T follicular helper cell (primary cell): ENCODE measurements at regions not wholly inside any gene's neighbourhood (a gene's known extent, or its start where the extent isn't known, plus 50 kb on each side); places are given as distances from the start of the nearest gene placed in this dataset.

Experiments used
- DNase-seq: peaks from one replicate; pipeline ENCODE4 v3.0.0-alpha.2; 2020; ENCODE audit warnings: low read depth

- DNase-seq, result no peak
Measured at GRCh38 chr15:70347321-70348225, 249.9 kb upstream of the TLE3 start.

DNA sequence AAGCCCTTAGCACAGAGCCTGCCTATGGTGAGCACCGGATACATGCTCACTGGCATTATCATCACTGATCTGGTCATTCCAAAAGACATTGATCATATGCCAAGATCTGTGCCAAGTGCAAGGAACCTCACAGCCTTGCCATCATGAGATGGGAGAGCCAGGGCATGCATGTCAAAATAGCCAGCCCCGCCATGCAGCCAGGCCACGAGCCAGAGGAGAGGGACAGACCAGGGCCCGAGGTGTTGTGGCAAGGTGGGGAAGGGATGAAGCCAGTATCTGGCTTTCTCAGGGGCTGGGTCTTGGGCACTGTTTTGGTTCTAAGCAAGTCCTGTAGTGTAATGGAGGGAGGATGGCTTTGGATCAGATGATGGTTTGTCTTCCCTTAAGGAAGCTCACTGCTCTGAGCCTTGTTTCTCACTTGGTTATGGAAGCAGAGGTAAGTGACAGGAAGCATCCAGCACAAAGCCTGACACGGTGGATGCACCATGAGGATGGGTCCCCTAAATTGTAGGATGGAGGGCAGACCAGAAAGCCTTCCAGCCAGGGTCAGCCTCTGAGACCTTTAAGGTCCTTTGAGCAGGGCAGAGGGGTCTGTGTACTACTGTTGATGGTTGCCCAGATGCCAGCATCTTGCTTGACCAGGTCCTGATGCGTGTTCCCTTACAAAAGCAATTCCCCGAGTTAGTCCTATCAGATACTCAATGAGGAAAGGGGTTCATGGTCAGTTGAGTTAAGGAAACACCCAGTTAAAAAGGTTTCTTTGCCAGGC is 247.7 kb upstream of the TLE3 start:
- DNase-seq, result no peak

DNA sequence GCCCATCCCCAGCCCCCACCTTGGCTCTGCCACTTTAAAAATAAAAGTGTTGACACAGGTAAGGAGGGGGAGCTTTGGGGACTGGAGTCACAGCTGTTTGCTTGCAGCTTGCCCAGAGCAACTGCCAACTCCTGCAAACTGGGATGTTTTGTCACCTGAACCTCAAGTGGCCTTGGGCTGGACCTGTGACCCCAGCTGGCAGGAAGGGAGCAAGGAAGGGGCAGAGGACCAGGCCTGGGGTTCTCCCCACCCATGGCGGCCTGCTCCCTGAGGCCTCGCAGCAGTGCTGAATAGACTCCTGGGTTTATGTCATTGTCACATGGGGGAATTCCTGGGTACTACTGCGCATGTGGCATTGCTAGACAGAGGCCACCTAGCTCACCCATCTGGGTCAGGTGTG is 246.9 kb upstream of the TLE3 start:
- no peak for DNase-seq

- no peak for DNase-seq
Measured at GRCh38 chr15:70343961-70344621, 246.4 kb upstream of the TLE3 start.

DNA sequence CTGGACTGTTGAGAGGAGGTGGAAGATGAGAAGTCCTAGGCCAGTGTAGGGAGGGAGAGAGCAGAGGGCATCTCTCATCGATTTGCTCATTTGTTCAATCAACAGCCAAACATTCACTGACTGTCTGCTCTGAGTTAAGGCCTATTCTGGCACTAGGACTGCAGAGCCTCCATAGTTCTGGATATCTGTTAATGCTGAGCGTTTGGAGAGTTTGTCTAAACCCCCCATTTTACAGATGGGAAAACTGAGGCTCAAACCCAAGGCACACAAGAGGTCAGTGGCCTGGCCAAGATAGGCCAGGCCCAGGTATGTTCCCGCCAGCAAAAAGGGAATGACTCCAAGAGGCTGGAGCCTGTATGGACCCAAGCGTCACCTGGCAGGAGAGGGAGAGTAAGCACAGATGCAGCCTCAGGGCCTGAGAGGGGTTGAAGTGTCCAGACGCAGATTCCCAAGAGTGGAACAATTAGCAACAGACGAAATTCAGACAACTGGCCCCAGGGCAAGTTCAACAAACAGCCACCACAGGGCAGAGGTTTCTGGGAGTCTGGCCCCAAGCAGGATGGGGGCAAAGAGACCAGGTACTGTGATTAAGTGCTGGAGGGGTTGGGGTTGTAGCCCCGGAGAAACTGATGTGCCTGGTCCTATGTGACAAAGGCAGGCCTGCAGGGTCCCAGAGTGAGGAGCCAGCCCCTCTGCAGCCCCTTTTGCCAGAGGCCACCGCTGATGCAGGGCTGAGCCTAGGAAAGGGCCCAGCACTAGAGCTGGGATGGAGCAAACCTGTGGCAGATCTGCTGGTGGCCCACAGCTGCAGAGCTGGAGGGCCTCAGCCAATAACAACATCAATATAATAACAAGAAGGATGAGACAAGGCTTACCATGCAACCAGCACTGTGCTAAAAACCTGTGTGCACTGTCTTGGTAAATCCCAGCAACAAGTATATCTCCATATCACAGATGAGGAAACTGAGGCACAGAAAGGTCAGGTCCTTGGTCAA is 245.1 kb upstream of the TLE3 start:
- no peak for DNase-seq

- no peak for DNase-seq
Measured at GRCh38 chr15:70342141-70342540, 244.4 kb upstream of the TLE3 start.

GRCh38 chr15:70341566-70341965 is 243.8 kb upstream of the TLE3 start:
- DNase-seq, result no peak

- no peak for DNase-seq
Measured at GRCh38 chr15:70340494-70340870, 242.8 kb upstream of the TLE3 start.

DNA sequence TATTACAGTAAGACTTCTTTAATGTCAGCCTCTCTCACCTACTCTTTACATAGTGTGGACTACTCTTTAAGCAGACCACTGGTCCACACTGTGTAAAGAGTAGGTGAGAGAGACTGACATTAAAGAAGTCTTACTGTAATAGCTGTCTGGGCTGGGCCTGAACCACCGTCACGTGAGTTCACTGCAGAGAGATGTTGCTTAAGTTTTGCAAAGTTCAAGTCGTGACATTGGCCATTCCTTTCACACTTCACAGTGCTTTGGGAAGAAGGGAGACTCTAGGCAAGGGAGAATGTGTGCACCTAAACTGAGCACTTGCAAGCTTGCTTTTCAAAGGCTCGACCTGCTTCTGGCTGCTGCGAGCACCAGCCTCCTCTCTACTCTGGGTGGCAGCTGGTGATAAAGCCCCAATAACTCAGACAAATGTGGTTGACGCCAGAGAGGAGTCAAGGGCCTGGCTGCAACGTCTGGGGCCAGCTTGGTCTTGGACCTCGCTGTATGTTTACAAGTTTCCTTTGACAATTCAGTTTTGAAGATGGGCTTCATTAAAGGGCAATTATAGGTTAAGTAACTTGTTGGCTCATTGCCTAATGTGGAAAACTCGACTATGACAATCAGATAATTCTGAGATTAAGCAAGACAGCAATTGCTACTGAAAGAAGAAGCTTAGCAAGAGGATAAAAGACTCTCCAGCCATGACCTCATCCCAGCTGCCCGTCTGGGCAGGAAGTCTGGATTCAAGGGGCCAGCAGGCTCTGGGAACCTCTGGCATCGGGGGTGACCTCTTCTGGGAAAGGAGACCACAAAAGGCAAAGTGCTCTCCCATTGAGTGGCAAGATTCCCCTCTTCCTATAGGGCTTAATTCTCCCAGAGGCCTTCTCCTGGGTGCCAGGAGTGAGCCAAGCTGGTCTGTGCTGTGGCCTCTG is 242.1 kb upstream of the TLE3 start:
- DNase-seq, result no peak

DNA sequence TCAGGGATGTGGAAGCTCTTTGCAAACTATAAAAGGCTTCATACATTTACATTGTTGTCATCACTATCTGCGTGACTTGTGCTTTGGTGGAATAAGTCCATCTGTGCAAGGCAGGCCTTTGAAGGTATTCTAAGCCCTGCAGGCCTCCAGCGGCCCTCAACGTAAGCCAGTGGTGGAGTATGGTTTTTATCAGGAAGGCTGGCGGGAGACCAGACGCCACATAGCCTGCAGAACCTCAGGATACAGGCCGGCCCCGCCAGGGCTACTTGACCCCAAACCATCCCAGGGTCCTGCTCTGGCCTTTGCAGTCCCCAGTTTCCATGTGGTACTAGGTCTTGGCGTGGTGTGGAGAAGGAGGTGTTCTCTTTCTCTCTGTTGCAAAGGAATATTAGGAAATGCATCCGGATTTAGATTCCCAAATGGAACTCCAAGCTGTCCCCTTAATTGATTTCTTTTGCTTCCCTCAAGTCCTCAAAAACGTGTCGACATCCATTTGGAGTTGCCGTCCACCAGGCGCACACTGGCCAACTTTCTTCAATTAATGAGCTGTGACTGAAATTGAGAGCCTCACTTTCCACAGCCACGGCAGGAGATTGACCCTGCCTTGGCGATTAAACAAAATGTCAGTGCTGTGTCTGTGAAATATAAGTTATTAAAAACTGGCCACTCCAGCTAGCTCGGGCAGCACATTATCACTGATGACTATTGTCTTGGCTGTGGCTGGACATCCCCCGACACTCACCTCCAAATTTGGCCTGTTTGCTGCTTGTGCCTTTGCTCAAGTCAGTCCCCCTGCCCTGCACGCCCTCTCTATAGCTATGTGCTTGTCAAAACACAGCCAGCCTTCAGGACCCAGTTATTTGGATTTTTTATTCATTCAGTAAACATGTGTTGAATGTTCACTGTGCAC is 239.8 kb upstream of the TLE3 start:
- no peak for DNase-seq

DNA sequence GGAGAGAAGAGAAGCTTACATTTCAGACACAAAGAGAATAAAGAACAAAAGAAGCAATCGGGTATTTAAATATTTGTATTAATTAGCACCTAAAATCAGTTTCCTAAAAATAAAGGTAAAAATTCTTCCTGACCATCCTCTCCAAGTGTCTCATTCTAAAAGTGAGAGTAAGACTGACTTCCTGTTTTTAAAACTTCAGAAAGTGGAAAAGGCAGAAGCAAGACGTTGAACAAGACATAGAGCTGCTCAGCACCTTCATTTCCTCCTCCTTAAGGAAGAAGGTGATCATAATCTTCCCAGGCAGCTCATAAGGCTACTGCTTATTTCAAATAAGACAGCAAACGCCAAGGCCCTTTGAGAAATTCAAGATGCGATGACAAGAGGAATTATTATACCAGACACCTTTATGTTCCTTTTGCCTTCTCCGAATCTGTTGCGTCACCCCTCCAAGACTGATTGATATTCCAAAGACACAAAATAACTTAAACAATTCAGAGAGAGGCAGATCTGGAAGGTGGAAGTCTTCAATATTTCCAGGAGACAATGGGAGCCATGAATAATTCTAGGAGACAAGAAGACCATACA is 238.8 kb upstream of the TLE3 start:
- DNase-seq, result no peak

DNA sequence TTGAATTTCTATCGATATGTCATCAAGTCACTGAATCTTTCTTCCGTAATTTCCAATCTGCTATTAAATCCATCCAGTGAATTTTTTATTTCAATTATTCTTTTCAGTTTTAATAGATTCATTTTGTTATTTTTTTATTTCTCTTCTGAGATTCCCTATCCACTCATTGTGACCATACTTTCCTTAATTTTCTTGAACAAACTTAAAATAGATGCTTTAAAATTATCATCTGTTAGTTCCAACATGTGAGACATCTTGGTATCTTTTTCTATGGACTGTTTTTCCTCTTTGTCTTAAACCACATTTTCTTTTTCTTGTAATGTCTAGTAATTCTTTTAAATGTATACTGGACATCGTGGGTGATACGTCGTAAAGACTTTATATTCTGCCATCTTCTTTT is 236.6 kb upstream of the TLE3 start:
- no peak for DNase-seq

DNA sequence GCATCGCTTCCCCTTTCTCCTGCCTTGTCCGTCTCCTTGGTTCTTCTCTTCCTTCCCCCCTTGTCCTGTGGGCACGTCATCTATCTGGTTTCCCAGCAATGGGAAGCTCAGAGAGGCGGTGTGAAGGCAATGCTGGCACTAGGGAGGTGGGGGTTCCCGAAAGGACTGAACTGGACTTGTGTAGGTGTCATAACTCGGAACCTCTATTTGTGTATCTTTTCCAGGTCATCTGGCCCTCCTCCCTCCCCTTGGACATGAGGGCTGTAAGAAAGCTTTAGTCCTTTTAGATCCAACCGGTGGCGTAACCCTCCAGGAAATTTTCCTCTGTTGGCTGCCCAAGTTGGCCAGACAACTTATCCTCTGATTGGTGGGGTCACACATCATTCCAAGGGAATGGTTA is 231.5 kb upstream of the TLE3 start:
- DNase-seq, result no peak

DNA sequence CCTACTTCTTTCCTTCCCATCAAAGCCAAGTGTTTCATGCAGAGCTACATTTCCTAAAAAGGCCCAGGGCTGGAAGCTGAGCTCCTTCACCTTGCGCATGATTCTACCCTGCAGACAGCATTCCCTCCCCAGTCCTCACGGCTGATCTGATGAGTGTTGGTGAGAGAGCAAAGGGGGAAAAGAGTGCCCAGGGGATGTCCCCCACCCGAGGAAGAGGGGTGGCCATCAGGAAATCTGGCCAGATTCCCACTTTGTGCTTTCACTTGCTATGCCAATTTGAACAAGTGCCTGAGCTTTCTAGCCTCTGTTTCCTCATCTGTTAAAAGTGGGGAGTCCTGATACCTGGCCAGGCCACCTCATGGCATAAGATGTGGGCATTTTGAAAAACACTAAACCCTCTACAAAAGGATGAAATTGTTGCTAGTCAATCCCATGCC is 231.0 kb upstream of the TLE3 start:
- no peak for DNase-seq

DNA sequence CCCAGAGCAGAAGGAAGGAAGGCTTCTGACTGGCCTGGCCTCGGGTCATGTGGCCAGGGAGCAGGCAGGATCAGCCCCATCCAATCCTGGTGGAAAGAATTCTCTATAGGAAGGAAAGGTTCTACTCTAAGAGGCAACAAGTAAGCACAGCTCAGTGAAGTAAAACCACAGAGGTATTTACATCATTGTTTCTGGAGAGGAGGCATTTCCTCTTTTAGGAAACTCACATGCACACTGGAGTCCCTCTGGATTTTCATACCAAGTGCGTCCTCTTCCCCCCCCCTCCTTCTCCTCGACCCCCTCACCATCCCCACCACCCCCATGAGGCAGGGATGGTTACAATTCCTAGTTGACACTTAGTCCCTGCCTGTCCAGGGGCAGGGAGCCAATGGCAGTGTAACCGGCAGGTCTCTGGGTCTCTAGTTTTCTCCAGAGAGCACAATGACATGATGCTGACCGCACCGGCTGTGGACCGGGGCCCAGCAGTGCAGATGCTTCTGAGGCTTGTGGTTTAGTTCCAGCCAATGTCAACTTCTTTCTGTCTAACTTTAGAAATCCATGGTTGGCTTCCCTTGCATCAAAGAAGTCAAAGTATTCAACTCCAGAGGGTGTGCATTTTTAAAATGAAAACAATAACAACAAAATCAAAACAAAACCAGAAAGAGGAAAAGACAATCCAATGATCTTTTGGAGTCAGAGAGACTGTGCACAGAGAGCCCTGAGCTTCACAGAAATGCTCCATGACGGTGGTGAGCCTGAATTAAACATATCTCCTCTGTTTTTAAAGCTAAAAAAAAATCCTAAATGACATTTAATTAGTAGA is 230.3 kb upstream of the TLE3 start:
- no peak for DNase-seq

GRCh38 chr15:70327328-70327855 is 229.7 kb upstream of the TLE3 start:
- DNase-seq, result no peak
